LNCAP (cell line): ENCODE measurements at regions not wholly inside any gene's neighbourhood (a gene's known extent, or its start where the extent isn't known, plus 50 kb on each side); places are given as distances from the start of the nearest gene placed in this dataset.

Experiments
- TF ChIP-seq, protein P1 (sequence below): fragments of 450-650 bp; IDR thresholded peaks from 2 replicates; pipeline ENCODE4 v1.5.1; 2017; ENCODE audit warnings: mild to moderate bottlenecking

DNA sequence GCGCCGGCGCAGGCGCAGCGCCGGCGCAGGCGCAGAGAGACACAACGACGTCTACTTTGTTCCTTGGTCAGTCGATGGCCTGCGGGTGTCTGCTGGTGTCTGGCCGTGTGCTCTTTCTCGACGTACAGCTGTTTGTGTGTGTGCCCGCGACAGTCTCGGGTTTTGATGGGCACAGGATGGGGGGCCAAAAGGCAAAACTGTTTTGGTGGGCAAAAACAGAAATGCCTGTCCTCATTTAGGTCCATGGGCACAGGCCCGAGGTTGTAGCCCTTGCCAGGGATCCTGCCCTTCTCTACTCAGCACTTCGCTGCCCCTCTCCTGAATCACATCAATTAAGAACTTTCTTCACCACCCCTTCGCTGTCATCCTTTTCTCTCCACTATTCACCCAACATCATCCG is 184.8 kb upstream of the CHL1 start:
- TF ChIP-seq, protein P1, sequence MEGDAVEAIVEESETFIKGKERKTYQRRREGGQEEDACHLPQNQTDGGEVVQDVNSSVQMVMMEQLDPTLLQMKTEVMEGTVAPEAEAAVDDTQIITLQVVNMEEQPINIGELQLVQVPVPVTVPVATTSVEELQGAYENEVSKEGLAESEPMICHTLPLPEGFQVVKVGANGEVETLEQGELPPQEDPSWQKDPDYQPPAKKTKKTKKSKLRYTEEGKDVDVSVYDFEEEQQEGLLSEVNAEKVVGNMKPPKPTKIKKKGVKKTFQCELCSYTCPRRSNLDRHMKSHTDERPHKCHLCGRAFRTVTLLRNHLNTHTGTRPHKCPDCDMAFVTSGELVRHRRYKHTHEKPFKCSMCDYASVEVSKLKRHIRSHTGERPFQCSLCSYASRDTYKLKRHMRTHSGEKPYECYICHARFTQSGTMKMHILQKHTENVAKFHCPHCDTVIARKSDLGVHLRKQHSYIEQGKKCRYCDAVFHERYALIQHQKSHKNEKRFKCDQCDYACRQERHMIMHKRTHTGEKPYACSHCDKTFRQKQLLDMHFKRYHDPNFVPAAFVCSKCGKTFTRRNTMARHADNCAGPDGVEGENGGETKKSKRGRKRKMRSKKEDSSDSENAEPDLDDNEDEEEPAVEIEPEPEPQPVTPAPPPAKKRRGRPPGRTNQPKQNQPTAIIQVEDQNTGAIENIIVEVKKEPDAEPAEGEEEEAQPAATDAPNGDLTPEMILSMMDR: no peak

DNA sequence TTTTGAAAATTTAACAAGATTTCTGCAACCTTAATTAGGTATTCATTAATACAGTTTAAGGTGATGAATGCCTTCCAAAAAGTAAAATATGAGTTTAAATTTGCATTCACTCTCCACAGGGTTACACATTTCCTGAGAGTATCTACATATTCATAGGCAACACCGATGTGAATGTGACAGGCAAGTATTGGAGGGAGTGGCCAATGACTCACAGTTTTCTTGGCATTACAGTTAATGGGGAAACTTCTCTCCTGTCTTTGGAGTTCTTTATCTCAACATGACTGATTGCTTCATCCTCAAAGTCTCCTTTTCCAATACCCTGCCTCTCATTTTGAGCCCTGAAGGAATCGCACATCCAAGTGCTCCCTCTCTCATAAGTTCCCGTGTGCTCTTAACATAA is 181.9 kb upstream of the CHL1 start:
- TF ChIP-seq, protein P1: no peak

DNA sequence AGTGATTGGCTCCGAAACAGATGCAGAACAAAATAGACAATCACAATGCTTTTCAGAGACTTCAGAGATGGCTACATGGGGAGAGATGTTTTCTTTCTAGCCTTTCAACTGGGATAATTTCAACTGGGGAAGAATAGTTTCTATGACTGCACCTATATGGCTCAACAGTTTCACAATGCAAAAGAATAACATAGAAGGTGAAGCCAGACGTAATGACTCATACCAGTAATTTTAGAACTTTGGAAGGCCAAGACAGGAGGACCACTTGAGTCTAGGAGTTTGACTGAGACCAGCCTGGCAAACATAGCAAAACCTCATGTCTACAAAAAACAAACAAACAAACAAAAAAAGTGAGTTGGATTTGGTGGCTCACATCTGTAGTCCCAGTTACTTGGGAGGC is 180.2 kb upstream of the CHL1 start:
- TF ChIP-seq, protein P1: no peak

- TF ChIP-seq, protein P1: no peak
Observed at GRCh38 chr3:20421-20820, 176.1 kb upstream of the CHL1 start.

DNA sequence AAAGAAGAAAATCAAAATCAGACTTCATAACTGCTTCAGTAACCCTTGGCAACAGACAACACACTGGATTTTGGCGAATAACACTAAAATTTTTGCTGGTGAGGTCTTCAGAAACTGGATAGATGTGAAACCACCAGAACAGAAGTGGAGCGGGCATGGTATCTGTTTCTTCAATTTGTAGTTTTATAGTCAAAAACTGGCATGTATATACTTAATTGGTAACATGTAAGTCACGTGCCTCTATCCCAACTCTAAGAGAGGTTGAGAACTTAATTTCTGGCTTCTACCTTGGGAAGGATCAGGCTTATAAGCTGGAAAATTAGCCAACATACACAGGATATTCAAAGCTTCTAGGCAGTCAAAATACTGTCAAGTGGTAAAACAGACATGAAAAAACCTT is 172.6 kb upstream of the CHL1 start:
- TF ChIP-seq, protein P1: no peak

DNA sequence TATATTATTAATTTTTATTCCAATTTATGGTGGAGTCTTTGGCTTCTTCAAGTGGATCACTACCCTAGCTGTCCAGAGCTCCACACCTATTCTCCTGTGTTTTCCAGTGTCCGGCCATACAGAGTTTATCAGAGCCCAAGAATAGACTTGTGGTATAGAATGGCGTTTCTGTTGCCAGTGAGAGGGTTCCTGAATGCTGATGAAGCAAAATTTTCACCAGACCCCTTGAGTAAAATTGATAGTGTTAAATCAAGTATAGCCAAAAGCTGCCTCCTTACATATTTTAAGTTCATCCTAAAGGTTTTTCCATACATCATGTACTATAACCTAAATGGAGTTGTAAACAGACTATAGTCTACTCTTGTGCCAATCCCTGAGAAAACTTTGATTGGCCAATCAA is 171.5 kb upstream of the CHL1 start:
- TF ChIP-seq, protein P1: no peak

DNA sequence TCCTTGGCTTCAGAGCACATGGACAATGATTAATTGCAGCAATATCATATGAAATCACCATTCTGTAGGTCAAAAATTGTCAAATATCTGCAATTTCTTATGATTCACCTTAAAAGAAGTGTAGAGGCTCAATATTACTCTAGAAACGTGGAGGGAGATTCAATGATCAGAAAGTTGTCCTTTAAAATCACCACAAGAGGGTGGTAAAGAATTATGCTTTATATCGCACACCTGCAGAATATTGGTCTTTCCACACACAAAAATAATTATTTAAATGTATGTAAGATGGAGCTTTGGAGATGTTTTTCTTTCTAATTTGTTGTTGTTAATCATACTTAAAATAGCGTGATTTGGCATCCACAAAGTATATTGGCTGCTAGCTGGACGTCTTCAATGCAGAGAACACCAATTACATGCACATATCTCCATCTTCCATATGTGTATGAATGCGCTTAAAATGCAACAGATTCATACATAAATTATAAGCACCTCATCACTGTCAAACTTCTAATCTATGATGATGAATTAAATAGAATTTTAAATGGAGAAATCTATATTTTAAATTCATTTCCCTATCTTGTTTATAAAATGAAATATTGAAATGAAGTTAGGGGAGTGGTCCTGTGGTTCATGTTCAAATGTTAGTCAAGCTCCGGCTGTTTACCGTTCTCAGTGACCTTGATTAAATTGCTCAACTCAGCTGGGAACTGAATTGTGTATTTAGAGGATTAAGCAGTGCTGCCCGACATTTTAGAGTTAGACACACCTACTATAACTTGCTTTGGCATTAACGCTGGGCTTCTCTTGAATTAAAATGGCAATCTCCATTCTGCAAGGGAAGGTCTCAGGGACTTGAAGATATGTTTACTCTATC is 153.5 kb upstream of the CHL1 start:
- TF ChIP-seq, protein P1: peak; percentile 35; the same call in 1 of the 2 replicates
